Common myeloid progenitor, CD34-positive (primary cell): ENCODE measurements at regions not wholly inside any gene's neighbourhood (a gene's known extent, or its start where the extent isn't known, plus 50 kb on each side); places are given as distances from the start of the nearest gene placed in this dataset.

Experiments used
- CTCF ChIA-PET: fragments of 350-600 bp; sonication (Branson Sonifier 250); formaldehyde crosslinking; loops from one replicate; lab custom pipeline; 2021; ENCODE audit warnings: antibody characterized with exemption; lab: Charles Lee
- POLR2A ChIA-PET: fragments of 350-600 bp; sonication (Branson Sonifier 250); formaldehyde crosslinking; loops from one replicate; lab custom pipeline; 2021; ENCODE audit warnings: antibody characterized with exemption; lab: Charles Lee
- DNase-seq, 3 donors: peaks; one replicate each; pipeline versions ENCODE4 v3.0.0 to v3.0.0-alpha.2; 2013
- H3K27ac ChIP-seq, 2 experiments: 1 replicate in 1 of 2; 2 replicates in 1 of 2; pipeline ENCODE4 v1.7.0; 2013; ENCODE audit warnings: inconsistent platforms in 2 of 2, low read length in 2 of 2, mild to moderate bottlenecking in 2 of 2, low read depth in 1 of 2, moderate library complexity in 1 of 2; ENCODE audit not compliant: severe bottlenecking in 2 of 2, insufficient read depth in 1 of 2, poor library complexity in 1 of 2
- H3K27me3 ChIP-seq, 5 experiments: replicated peaks in 2 of 5; 1 replicate in 3 of 5; 2 replicates in 2 of 5; pipeline versions ENCODE4 v1.6.1 to v1.7.0; 2013; ENCODE audit warnings: low read length in 4 of 5, mild to moderate bottlenecking in 2 of 5, moderate library complexity in 2 of 5, inconsistent platforms in 1 of 5; ENCODE audit not compliant: insufficient read depth in 5 of 5, control insufficient read depth in 4 of 5
- H3K36me3 ChIP-seq, 4 experiments: 1 replicate in 2 of 4; 2 replicates in 2 of 4; pipeline versions ENCODE4 v1.6.1 to v1.7.0; 2013; ENCODE audit warnings: low read length in 3 of 4, control low read depth in 1 of 4, mild to moderate bottlenecking in 1 of 4; ENCODE audit not compliant: control insufficient read depth in 4 of 4, insufficient read depth in 4 of 4
- H3K4me1 ChIP-seq, 4 experiments: 1 replicate in 3 of 4; 2 replicates in 1 of 4; pipeline versions ENCODE4 v1.6.1 to v1.7.1; 2013; ENCODE audit warnings: low read length in 3 of 4, mild to moderate bottlenecking in 3 of 4, control low read depth in 1 of 4, inconsistent platforms in 1 of 4, moderate library complexity in 1 of 4; ENCODE audit not compliant: control insufficient read depth in 4 of 4, insufficient read depth in 4 of 4; ENCODE audit errors: control extremely low read depth in 1 of 4
- H3K4me3 ChIP-seq, 7 experiments: 1 replicate in 4 of 7; 2 replicates in 3 of 7; pipeline versions ENCODE4 v1.5.1 to v1.7.0; 2013; ENCODE audit warnings: mild to moderate bottlenecking in 7 of 7, low read length in 6 of 7, moderate library complexity in 6 of 7, inconsistent platforms in 2 of 7, low read depth in 2 of 7, control low read depth in 1 of 7; ENCODE audit not compliant: insufficient read depth in 4 of 7, control insufficient read depth in 1 of 7; ENCODE audit errors: extremely low read depth in 1 of 7
- H3K9me3 ChIP-seq, 5 experiments: 1 replicate in 4 of 5; 2 replicates in 1 of 5; pipeline versions ENCODE4 v1.6.1 to v1.7.1; 2013; ENCODE audit warnings: low read length in 4 of 5, mild to moderate bottlenecking in 2 of 5, inconsistent platforms in 1 of 5, low read depth in 1 of 5, moderate library complexity in 1 of 5; ENCODE audit not compliant: control insufficient read depth in 4 of 5, insufficient read depth in 2 of 5; ENCODE audit errors: control extremely low read depth in 1 of 5
- WGBS: methylation state at CpG from one replicate; pipeline ENCODE4 v1.1.5; 2013; ENCODE audit not compliant: insufficient coverage; 5-methylcytosine and 5-hydroxymethylcytosine counted together

DNA sequence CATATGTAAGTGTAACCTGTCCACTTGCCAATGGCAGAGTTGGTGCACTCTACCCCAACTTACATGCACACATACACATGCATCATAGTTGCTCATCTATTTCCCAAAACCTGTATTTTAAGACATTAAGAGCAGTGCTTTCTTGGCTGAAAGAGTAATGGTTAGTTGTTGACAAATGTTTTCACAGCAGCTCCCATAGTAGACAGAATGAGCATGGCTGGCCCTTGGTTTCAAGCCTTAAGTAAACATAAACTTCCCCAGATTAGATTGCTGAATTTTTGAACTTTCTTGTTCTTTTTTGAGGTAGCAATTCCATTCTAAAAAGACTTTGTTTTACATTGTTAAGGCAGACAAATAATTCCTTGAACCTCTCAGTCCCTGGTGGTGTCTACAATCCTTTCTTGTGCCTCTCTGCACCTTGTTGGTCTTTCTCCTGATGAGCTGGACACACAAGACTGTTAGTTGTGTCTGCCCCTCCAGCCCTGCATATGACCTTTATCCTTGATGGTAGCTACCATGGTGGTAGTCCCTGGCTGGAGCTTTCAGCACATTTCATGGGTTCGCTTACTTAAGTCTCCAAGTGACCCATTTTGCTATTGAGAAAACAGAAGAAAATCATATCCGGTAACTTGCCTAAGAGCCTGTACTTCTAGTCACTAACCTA is 580.1 kb upstream of the ID2 start:
- H3K4me1 ChIP-seq = no peaks in the 10 kb centered on the region
- H3K9me3 ChIP-seq = no peaks in the 10 kb centered on the region
- ChIA-PET CTCF (interaction anchor here (0.6 kb wide), 1 partner anchor 332 kb away, joined by 3 read pairs; no protein-coding TSS in a partner anchor), POLR2A (no interaction called here)
- no peaks in the 10 kb centered on the region for H3K27me3 ChIP-seq
- no peak overlapping the region for H3K27ac ChIP-seq
- no peak for DNase-seq
- 100% methylated on average over 2 of the region's 2 CpGs for WGBS
- H3K4me3 ChIP-seq = no peak overlapping the region
- H3K36me3 ChIP-seq = no peaks in the 10 kb centered on the region

- DNase-seq = no peak
- ChIA-PET POLR2A (no interaction called here), CTCF (no interaction called here)
- Histone ChIP-seq H3K27me3 (no peaks in the 10 kb centered on the region), H3K9me3 (no peaks in the 10 kb centered on the region), H3K27ac (no peak overlapping the region), H3K4me1 (peaks cover 0 to under 1% (median under 1%) of the 10 kb centered on the region in 4 experiments), H3K4me3 (no peak overlapping the region), H3K36me3 (no peaks in the 10 kb centered on the region)
- 92% methylated on average over 2 of the region's 4 CpGs for WGBS
Measured at GRCh38 chr2:8102470-8102869, 579.4 kb upstream of the ID2 start.

- WGBS = 100% methylated on average over 2 of the region's 6 CpGs
- no peaks in the 10 kb centered on the region for H3K36me3 ChIP-seq
- H3K27me3 ChIP-seq = no peaks in the 10 kb centered on the region
- H3K4me1 ChIP-seq = peaks cover 0 to 8% (median 4%) of the 10 kb centered on the region in 4 experiments
- DNase-seq = no peak
- no peak overlapping the region for H3K4me3 ChIP-seq
- no peaks in the 10 kb centered on the region for H3K9me3 ChIP-seq
- POLR2A ChIA-PET = no interaction called here
- CTCF ChIA-PET = no interaction called here
- no peak overlapping the region for H3K27ac ChIP-seq
Measured at GRCh38 chr2:8103085-8103708, 578.7 kb upstream of the ID2 start.

DNA sequence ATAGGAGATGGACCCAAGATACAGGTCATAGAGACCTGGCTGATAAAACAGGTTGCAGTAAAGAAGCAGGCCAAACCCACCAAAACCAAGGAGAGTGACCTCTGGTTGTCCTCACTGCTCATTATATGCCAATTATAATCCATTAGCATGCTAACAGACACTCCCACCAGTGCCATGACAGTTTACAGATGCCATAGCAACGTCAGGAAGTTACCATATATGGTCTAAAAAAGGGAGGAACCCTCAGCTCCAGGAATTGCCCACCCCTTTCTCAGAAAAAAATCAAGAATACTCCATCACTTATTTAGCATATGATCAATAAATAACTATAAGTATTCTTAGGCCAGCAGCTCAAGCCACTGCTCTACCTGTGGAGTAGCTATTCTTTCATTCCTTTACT is 574.7 kb upstream of the ID2 start:
- Histone ChIP-seq H3K27me3 (no peaks in the 10 kb centered on the region), H3K36me3 (no peaks in the 10 kb centered on the region), H3K4me3 (no peak overlapping the region), H3K27ac (no peak overlapping the region), H3K4me1 (peaks cover 0 to 9% (median 4%) of the 10 kb centered on the region in 4 experiments), H3K9me3 (peaks cover 0 to 3% (median 0%) of the 10 kb centered on the region in 5 experiments)
- POLR2A ChIA-PET = no interaction called here
- CTCF ChIA-PET = no interaction called here
- DNase-seq = no peak
- no CpG with 5 or more reads among the region's 1 CpG for WGBS

GRCh38 chr2:8107621-8108378 is 574.1 kb upstream of the ID2 start:
- DNase-seq = no peak
- no peaks in the 10 kb centered on the region for H3K27me3 ChIP-seq
- POLR2A ChIA-PET = no interaction called here
- CTCF ChIA-PET = interaction anchor here (0.9 to 1.0 kb wide), 2 partner anchors 11 to 13 kb away, joined by 3 read pairs; no protein-coding TSS in a partner anchor
- H3K4me1 ChIP-seq = peaks cover 0 to 9% (median 4%) of the 10 kb centered on the region in 4 experiments
- H3K27ac ChIP-seq = no peak overlapping the region
- no peak overlapping the region for H3K4me3 ChIP-seq
- peaks cover 0 to 3% (median 0%) of the 10 kb centered on the region in 5 experiments for H3K9me3 ChIP-seq
- WGBS = 68% methylated on average over 4 of the region's 5 CpGs
- H3K36me3 ChIP-seq = no peaks in the 10 kb centered on the region

GRCh38 chr2:8110716-8111115 is 571.1 kb upstream of the ID2 start:
- 95% methylated on average over 2 of the region's 2 CpGs for WGBS
- POLR2A ChIA-PET = no interaction called here
- Histone ChIP-seq H3K4me1 (peaks cover 0 to 9% (median 4%) of the 10 kb centered on the region in 4 experiments), H3K4me3 (no peak overlapping the region), H3K9me3 (peaks cover 0 to 3% (median 0%) of the 10 kb centered on the region in 5 experiments), H3K27ac (no peak overlapping the region), H3K36me3 (no peaks in the 10 kb centered on the region), H3K27me3 (no peaks in the 10 kb centered on the region)
- DNase-seq = no peak
- CTCF ChIA-PET = no interaction called here

GRCh38 chr2:8111193-8111592 is 570.7 kb upstream of the ID2 start:
- DNase-seq = no peak
- no peak overlapping the region for H3K27ac ChIP-seq
- CTCF ChIA-PET = no interaction called here
- peaks cover 0 to 9% (median 4%) of the 10 kb centered on the region in 4 experiments for H3K4me1 ChIP-seq
- H3K36me3 ChIP-seq = no peaks in the 10 kb centered on the region
- no CpG with 5 or more reads among the region's 1 CpG for WGBS
- POLR2A ChIA-PET = no interaction called here
- no peaks in the 10 kb centered on the region for H3K27me3 ChIP-seq
- H3K9me3 ChIP-seq = peaks cover 0 to 3% (median 0%) of the 10 kb centered on the region in 5 experiments
- no peak overlapping the region for H3K4me3 ChIP-seq
